Glomerular visceral epithelial cell (primary cell): ENCODE measurements at regions not wholly inside any gene's neighbourhood (a gene's known extent, or its start where the extent isn't known, plus 50 kb on each side); places are given as distances from the start of the nearest gene placed in this dataset.

ENCODE experiments used
- DNase-seq: peaks from one replicate; pipeline ENCODE4 v3.0.0-alpha.2; 2016; ENCODE audit errors: extremely low spot score

DNA sequence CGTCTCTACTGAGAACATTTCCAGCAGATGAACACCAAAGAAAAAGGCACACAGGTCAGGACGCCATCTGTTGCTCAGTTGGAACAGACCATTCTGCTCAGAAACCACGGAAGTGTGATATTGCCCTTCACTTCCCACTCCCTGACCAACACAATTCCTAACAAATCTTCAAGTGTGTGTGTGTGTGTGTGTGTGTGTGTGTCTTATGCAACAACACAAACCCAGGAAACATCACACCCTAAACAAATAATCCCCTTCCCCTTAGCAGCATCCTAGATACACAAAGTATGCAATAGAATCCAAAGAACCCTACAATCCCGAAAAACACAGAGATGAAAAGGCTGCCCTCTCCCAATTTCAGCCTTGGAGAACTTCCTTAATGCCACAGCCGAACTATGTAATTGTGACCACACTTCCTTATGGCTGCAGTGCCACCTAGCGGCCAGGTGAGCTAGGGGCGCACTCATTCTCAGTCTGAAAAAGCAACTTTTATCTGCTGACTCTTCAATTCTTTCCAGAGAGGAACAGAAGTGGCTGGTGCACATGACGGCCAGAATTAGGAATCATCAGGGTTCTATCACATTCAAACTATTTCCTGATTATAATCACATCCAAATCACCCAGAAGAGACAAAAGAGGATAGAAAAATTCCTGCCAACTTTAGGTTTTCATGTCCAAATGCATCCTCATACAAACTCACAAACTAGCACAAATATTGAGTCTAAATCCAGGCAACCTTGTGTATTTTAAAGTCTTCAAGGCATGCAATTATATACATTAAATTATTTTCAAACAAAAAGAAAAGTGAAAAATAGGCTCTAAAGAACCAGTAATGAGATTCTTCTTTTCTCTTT lies 164.9 kb downstream of the DHX15 start:
- DNase-seq = peak; percentile 74

DNA sequence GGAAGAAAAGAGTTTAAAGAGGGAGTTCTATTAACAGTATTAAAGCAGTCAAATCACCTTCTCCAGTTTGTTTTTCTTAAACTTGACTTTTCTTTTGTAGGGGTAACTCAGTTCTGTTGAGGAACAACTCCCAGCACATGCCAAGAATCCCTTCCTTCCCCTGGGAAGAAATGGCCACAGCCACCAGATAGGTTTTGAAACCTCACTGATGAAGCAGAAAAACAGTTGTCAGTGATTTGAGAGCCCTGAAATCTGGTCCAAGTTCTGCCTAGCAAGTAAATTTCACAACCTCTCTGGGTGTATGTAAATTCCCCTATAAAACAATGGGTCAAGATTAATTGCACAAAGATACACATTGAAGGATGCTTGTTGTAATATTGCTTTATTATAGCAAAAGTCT lies 167.1 kb downstream of the DHX15 start:
- no peak for DNase-seq

DNA sequence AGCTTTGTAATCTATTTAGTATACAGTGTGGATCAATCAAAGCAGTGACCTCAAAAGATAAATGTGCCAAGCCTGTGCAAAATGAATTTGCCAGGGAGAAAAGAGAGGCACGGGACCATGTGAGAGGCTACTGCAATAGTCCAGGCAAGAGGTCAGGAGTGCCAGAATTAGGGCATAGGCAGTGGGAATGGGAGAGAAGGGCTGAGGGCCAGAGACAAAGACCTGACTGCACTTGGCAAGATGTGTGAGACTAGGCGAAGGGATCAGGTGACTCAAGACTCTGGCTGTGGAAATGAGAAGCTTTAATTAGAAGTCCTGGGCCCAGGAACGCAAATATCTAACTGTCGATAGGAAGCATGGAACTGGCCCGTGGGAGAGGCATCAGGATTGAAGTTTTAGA lies 168.1 kb downstream of the DHX15 start:
- no peak for DNase-seq

DNA sequence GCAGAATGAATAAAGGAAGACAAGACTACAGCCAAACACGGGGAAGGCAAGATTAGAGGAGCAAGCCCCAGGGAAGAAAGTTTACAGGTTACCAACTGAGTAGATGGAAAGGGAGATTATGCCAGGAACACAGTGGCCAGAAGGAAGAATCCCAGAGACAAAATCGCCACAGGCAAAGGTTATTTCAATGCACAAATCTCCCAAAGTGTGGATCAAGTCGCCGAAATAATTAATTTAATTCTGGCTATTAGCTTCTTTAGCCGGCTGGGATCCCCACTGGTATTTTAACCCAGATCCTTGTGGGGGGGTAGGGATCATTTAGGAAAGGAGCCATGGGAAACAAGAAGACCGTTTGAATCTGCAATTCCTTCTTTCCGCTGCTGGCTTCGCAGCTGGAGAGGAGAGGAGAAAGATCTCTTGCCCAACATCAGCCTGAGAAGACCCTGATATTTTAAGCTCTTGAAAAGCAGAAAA lies 171.0 kb downstream of the DHX15 start:
- no peak for DNase-seq

DNA sequence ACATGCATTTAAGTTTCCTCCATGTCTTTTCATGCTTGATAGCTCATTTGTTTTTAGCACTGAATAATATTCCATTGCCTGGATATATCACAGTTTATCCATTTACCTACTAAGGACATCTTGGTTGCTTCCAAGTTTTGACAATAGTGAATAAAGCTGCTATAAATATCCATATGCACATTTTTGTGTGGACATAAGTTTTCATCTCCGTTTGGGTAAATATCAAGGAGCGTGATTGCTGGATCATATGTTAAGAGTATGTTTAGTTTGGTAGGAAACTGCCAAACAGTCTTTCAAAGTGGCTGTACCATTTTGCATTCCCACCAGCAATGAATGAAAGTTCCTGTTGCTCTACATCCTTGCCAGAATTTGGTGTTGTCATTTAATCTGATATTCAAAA lies 172.5 kb downstream of the DHX15 start:
- no peak for DNase-seq

DNA sequence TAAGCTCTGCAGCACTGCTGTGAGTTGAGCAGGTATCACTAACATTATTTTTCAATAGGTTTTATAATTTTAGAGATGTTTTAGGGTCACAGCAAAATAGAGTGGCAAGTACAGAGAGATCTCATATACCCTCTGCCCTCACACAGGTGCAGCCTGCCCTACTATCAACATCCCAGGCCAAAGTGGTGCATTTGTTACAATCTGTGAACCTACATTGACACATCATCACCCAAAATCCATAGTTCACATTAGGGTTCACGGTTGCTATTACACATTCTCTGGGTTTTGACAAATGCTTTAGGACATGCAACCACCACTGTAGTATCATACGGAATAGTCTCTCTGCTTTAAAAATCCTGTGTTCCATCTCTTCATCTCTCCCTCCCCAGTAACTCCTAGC lies 173.1 kb downstream of the DHX15 start:
- no peak for DNase-seq

DNA sequence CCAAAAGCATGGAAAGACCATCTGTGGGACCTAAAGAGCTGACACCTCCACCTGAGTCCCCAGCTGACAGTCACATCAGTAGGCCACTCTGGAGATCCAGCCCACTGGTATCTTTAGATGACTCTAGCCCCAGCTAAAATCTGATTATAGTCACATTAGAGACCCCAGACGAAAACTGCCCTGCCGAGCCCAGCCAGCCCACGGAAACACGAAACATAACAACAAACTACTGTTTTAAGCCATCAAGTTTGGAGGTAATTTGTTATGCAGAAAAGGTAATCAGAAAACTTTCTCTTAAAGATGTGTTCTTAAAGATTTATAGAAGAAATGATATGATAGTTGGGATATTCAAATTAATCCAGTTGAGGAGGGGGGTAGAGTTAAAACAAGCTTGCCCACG lies 175.7 kb downstream of the DHX15 start:
- DNase-seq = no peak

DNA sequence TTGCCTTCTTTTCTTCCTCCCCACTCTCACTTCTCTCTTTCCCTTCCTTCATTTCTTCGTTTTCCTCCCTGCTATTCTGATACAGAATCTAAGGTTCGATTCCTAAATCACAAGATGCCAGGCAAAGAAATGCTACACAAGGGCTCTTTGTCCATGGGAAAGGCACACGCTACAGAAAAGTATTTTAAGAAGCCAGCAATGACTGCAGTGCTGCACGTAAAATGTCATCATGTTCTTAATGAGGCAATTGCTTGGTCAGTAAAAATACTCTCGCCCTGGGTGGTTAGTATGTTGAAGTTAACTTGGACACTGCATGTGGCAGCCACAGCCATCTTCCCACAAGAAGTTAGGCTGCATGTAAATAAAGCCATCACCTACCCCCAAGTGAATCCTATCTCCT lies 178.4 kb downstream of the DHX15 start:
- no peak for DNase-seq

DNA sequence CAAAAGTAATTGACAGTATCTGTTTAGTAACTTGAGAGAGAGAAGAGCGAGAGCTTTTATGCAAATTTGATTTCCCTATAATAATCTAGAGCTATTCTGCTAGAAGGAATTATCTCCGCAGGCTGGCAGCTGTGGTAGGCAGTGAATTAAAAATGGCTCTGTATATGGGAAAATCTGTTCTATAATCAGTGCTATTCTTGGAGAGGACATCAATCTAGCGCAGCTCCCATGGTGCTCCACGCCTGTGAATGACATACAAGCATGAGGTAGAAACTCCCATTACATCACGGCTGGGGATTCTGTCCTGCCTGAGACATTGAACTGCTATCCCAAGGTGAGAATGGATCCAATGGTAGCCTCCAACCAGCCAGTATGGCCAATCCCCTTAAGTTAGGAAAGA lies 179.0 kb downstream of the DHX15 start:
- DNase-seq = no peak

DNA sequence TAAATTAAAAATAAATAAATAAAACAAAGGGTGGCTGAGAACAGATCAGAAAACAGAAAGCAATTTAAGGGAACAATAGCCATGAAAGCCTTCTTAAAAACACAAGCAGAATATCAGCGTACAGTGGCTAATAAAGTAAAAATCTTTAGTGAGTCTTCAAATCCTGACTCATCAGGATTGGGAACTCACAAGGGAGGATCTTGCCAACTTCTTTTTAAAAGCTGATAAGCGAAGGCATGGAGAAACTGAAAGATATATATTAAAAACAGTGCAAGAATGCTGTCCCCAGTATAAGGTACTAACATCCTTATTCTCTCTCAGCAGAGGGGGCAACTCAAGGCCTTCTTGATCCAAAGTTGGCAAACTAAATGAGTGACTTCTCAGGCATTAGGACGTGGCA lies 180.1 kb downstream of the DHX15 start:
- no peak for DNase-seq

DNA sequence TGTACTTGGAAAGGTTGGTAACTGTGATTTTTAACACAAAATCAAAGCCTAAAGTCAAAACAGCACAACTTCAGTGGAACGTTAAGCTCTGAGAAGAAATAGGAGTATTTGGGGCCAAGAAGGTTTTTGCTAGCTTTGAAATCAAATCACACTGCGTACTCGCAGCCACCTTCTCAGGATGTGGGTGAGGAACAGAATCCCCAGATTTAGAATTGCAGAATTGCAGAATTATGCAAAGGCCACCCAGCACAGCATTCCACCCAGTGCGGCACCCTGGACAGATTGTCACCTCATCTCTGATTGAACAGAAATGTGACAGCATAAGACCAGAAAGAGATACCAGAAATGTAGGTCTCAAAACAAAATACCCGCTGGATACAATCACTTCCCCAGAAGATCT lies 181.1 kb downstream of the DHX15 start:
- no peak for DNase-seq

DNA sequence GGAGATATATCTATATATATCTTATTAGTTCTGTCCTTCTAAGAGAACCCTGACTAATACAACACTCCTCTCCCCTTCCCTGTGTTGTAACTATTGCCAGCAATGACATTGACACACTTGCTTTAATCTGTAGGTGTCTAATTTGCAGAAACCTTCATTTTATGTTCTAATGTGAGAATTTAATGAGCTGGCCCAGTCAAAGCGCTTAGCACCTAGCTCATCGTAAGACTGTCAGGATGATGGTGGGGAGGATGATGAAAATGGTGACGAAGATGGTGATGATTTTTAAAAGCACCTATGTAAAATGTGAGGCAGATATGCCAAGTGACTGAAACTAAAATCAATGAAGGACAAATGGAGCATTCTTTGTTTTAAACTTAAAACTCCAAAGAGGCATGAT lies 183.8 kb downstream of the DHX15 start:
- no peak for DNase-seq

DNA sequence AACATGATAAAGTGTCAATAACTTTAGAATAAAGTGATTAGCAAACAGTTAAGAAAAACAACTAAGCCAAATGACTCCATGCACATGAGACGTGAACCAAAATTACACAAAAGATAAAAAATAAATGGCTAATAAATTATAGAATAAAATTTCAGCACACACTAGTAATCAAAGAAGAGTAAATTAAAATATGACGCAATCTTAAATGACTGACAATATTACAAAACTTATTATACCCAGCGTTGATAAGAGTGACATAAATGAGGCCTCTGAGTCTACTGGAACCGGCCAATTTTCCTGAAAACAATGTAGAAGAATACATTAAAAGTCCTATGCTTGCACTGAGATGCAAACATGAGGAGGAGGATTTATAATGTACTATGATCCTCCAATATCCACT lies 187.4 kb downstream of the DHX15 start:
- DNase-seq = no peak

DNA sequence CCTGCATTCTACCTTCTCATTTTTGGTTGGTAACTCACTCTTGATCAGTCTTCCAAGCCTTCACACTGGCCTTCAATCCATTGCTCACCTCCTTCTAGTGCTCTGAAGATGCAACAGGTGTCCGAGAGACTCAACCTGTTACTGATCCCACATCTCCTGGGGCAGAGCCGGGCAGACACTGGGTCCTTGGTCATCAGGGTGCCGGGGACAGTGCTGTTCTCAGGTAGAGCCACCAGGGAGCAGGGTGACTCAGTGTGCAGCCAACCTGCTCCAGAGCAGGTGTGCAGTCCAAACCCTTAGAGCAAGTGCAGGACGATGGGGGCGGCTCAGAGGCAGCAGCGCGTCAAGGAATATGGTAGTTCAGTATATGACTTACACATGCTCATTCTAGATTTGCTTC lies 188.4 kb downstream of the DHX15 start:
- DNase-seq = no peak

DNA sequence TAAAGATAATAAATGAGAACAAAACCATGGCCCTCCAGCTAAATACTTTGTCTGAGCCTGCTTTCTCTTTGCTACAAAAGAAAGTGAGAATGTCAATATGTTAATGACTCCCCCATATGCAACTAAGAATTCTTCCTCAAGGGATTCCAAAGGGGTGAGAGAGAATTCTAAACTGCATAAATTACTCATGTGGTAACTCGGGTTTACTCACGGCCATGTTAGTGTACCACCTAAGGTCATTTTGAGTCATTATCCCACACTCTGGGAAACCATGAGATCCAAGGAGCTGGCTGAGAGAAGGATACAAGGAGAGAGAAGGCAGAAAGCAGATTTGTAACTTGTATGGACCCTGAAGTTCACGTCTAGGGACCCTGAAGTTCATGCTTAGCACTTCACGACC lies 190.3 kb downstream of the DHX15 start:
- peak; percentile 65 for DNase-seq

DNA sequence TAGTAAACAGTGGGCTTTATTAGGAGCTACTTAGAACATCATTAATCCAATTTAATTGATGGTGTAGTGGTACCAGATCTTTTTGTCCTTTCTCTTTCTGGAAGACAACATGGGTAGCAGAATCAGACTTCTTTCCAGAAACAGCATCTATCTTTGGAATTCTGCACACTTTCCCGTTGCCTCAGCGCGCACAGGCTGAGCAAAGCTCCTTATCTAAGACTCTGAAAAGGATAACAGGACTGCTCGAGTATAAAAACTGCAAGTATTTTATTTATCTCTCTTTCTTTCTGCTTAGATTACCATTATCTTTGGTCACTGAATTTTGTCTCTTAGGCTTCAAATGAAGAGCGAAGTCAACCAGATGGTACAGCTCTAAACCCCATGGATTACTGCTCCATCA lies 191.7 kb downstream of the DHX15 start:
- DNase-seq = no peak

DNA sequence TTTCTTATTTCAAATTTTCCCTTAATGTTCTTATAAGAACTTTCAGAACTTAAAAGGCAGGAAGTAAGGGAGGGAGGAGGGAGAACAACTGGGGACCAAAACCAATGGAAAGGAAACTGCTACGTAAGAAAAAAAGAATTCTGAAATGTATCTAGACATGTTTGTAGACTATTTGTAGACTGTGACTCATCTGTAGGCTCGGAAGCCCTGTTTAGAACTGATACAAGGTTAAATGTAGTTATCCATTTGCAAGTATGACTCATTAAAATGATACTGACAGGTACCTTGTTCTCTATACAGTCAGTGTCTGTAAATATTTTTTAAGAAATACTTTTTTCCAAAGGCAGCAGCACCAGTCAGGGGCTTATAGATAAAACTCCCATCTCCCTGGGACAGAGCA lies 202.0 kb downstream of the DHX15 start:
- peak; percentile 79 for DNase-seq

DNA sequence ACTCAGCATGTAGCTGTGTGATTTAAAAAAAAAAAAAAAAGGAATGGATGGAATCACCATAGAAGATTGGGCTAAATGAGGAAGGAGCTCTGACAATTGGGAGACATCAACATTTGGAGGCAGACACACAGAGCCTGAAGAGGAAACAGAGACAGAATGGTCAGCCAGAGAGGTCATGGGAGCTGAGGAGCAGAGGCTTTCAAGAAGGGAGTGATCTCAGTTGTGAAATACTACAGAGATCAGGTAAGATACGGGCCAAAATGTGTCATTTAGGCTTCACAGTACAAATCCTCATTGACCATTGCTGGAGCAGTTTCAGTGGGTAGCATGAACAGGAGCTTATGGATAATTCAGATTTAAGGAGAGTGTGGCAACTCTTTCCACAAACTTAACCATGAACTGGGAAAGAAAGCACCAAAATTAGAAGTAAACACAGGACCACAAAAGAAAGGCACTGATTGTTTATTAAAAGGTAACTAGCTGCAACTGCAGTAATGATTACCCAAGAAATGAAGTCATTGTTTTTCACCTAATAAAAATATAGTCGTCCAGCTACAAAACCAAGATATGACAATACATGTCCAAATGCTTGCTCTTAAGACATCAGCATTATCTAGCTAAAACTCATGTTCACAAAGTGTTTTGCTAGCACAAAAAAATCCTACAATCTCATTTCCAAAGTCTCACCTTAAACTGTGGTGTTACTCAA lies 203.2 kb downstream of the DHX15 start:
- DNase-seq = no peak

DNA sequence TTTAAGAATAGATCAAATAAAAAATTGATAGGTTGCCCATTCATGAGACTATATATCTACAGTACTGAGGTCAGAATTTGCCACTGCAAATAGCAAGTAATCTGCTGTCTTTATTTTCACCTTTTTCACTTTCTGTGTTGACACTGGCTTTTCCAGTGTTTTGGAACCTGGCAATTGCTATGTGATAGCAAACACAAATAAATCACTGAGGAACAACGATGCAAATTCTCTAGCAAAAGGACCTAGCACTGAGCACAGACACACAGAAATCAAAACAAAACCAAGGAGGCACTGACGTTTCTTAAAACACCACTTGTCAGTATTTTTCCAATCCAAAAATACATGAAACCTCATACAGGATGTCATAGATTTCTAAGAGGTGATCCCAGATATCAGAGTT lies 210.7 kb downstream of the DHX15 start:
- no peak for DNase-seq

DNA sequence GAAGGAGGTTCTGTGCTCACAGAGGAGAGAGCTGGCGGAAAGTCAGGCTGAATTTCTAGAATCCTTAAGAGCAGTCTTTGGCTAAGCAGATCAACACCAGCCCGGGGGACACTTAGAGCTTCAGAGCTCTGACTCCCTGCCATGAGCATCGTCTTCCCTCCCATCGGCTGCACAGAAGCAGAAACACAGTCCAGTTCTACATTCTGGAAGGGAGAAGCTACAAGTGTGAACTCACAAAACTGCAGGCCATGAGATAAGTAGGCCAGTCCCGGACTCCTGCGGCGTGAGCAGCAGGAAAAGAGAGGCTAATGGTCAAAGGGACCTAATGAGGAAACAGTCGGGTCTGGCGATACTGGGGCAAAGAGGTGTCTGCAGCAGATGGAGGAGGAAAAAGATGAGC lies 211.5 kb downstream of the DHX15 start:
- no peak for DNase-seq

DNA sequence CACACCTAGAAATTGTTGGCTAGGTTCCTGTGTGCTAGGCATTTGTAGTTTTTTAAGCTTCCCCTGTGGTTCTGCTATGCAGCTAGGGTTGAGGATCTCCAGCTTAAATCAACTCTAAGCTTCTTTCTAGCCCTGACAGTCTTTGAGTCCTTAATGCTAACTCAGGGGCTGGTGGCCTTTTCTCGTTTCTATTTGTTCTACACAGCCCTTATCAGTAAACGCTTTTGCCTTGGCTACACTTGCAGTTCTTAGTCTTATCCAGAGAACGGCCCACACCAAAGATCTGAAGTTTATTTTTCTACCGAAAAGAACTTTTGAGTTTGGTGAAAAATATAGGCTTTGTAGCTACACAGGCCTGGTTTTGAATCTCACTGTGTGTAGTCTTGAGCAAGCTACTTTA lies 212.0 kb downstream of the DHX15 start:
- no peak for DNase-seq

DNA sequence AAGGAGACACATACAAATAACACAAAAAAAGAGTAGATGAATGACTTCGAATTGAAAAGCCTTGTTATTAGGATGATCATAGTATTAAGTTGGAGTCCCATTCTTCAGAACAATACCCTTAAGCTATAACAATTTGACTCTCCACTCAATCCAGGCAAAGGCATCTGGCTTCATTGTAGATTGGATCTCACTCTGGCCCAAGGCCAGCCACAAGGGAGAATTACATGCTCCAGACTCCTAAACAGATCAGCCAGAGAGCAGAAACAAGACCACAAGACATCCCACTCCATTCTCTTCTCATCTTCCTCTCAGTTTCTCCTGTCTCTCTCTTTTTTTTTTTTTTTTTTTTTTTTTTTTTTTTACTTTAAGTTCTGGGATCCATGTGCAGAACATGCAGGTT lies 213.9 kb downstream of the DHX15 start:
- DNase-seq = no peak

DNA sequence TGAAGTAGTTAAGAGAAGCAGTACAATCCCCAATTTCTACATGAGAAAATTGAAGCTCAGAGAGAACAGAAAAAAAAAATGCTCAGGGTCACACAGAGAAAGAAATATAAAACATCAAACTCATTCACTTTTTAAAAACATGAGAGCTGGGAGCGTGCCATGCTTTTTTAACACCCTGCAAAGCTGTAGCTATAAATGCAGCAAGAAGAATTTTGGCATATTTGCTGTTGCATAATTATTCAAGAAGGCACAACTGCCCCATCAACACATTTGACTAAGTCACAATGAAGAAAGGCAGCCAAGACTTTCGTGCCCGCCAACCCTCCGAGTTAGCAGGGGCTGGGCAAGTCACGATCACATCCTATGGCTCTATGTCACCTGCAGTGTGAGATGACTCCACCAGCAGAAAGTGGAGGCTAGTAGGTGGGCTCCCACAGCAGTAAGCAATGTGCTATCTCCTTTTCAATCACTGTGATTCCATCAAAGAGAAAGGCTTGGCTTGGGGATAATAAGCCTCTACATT lies 214.8 kb downstream of the DHX15 start:
- DNase-seq = no peak
